Uterus (tissue), 2 donors: ENCODE measurements at regions not wholly inside any gene's neighbourhood (a gene's known extent, or its start where the extent isn't known, plus 50 kb on each side); places are given as distances from the start of the nearest gene placed in this dataset.

Experiments used
- POLR2A ChIP-seq, 2 donors: fragments of 450-650 bp; IDR thresholded peaks; one replicate each; pipeline ENCODE4 v1.6.1; 2016; ENCODE audit warnings: antibody characterized with exemption in 2 of 2, mild to moderate bottlenecking in 1 of 2, moderate library complexity in 1 of 2
- TF ChIP-seq, protein P1 (sequence below), 4 experiments: fragments of 200-600 bp in 2 of 4; fragments of 450-650 bp in 2 of 4; sonication (generic) in 2 of 4; IDR thresholded peaks; one replicate each; pipeline ENCODE4 v1.5.1; 2016 to 2019; ENCODE audit warnings: antibody characterized with exemption in 4 of 4, mild to moderate bottlenecking in 2 of 4, moderate library complexity in 1 of 4

DNA sequence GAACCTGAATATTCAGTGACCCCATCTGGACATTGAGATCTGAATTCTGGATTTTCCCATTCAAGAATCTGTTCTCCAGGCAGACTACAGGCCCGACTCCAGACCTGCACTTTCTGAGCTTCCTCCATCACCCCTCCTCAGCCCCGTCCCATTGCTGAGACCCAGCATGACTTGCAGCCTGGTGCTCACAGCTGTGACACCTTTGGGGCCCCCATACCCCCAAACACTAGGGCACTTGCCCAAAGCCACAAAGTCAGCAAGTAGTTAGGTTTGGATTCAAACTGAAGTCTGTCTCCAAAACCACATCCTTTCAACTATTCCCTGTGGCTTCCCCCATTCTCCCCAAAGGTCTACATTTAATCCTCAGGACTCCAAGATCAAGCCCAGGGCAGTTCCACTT is 128.2 kb upstream of the ZBED5 start:
- TF ChIP-seq, protein P1, sequence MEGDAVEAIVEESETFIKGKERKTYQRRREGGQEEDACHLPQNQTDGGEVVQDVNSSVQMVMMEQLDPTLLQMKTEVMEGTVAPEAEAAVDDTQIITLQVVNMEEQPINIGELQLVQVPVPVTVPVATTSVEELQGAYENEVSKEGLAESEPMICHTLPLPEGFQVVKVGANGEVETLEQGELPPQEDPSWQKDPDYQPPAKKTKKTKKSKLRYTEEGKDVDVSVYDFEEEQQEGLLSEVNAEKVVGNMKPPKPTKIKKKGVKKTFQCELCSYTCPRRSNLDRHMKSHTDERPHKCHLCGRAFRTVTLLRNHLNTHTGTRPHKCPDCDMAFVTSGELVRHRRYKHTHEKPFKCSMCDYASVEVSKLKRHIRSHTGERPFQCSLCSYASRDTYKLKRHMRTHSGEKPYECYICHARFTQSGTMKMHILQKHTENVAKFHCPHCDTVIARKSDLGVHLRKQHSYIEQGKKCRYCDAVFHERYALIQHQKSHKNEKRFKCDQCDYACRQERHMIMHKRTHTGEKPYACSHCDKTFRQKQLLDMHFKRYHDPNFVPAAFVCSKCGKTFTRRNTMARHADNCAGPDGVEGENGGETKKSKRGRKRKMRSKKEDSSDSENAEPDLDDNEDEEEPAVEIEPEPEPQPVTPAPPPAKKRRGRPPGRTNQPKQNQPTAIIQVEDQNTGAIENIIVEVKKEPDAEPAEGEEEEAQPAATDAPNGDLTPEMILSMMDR (IDR thresholded peaks at IDR 0.05): no peak
- no peak for TF ChIP-seq POLR2A (IDR thresholded peaks at IDR 0.05)
